ENCODE measurements at regions not wholly inside any gene's neighbourhood (a gene's known extent, or its start where the extent isn't known, plus 50 kb on each side); places are given as distances from the start of the nearest gene placed in this dataset.

- TF ChIP-seq CTCF (IDR thresholded peaks at IDR 0.05) (no peak), POLR2A (IDR thresholded peaks at IDR 0.05) (no peak)
These were observed 1914.1 kb upstream of the IGFBP7 start for GRCh38 chr4:59024257-59024656.

All from heart left ventricle (tissue), 13 donors.